Activated naive CD4-positive, alpha-beta T cell treated with anti-CD3 and anti-CD28 coated beads, Interleukin-2, amount 10 ng/mL, durations not matched to agents 7 days and 5 days (primary cell): ENCODE measurements at regions not wholly inside any gene's neighbourhood (a gene's known extent, or its start where the extent isn't known, plus 50 kb on each side); places are given as distances from the start of the nearest gene placed in this dataset.
"Not testable (repeated sequence)": the region's sequence is repeated elsewhere in the genome, so short reads cannot be mapped to it uniquely, and the experiment has no call there.

Experiments
- CTCF ChIA-PET: fragments of 350-600 bp; sonication (Branson Sonifier 250); formaldehyde crosslinking; loops from one replicate; lab custom pipeline; 2021; ENCODE audit warnings: antibody characterized with exemption; lab: Charles Lee
- DNase-seq: peaks from one replicate; pipeline ENCODE4 v3.0.0-alpha.2; 2020
- H3K27ac Mint-ChIP-seq: one replicate; pipeline ENCODE4 v1.8.0; 2021; ENCODE audit warnings: mild to moderate bottlenecking, moderate library complexity, mixed read lengths
- H3K27me3 Mint-ChIP-seq: one replicate; pipeline ENCODE4 v1.8.0; 2021; ENCODE audit warnings: mild to moderate bottlenecking, mixed read lengths
- H3K36me3 Mint-ChIP-seq: one replicate; pipeline ENCODE4 v1.8.0; 2021; ENCODE audit warnings: mixed read lengths
- H3K4me1 Mint-ChIP-seq: one replicate; pipeline ENCODE4 v1.8.0; 2021; ENCODE audit warnings: mixed read lengths
- H3K4me3 Mint-ChIP-seq: one replicate; pipeline ENCODE4 v1.8.0; 2021; ENCODE audit warnings: mild to moderate bottlenecking, moderate library complexity, mixed read lengths
- H3K9me3 Mint-ChIP-seq: one replicate; pipeline ENCODE4 v1.8.0; 2021; ENCODE audit warnings: mixed read lengths

DNA sequence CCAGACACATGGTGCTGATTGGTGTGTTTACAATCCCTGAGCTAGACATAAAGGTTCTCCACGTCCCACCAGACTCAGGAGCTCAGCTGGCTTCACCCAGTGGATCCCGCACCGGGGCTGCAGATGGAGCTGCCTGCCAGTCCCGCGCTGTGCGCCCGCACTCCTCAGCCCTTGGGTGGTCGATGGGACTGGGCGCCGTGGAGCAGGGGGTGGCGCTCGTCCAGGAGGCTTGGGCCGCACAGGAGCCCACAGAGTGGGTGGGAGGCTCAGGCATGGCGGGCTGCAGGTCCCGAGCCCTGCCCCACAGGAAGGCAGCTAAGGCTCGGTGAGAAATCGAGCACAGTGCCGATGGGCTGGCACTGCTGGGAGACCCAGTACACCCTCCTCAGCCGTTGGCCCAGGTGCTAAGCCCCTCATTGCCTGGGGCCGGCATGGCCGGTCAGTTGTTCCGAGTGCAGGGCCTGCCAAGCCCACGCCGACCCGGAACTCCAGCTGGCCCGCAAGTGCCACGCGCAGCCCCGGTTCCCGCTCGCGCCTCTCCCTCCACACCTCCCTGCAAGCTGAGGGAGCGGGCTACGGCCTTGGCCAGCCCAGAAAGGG, 76.8 kb upstream of the ZNF98 start:
- H3K36me3 Mint-ChIP-seq, H3K4me3 Mint-ChIP-seq, H3K27me3 Mint-ChIP-seq, H3K27ac Mint-ChIP-seq, CTCF ChIA-PET, H3K4me1 Mint-ChIP-seq, DNase-seq: not testable (repeated sequence)
- H3K9me3 Mint-ChIP-seq, result peaks cover 70% of the 10 kb centered on the region

DNA sequence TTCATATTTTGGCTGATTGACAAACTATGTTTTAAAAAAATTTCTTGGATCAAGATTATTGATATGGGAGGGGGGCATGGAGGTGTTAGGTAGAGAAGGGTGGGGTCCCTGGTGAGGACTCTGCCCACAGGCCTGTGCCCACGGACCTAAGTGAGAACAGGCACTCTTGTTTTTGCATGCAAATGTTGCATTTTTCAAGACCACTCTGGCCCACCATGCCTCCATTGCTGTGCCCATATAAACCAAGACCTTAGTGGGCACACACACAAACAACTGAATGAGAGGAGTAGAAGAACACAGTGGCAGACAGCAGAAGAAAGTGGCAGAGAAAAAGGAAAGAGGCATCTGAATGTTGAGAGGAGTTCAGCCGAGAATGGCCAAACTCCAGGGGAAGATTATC, 69.6 kb upstream of the ZNF98 start:
- H3K9me3 Mint-ChIP-seq, result peaks cover 56% of the 10 kb centered on the region
- no peak overlapping the region for H3K4me3 Mint-ChIP-seq
- no peak for DNase-seq
- H3K27me3 Mint-ChIP-seq, result no peaks in the 10 kb centered on the region
- H3K27ac Mint-ChIP-seq, result no peak overlapping the region
- CTCF ChIA-PET, result no interaction called here
- no peaks in the 10 kb centered on the region for H3K36me3 Mint-ChIP-seq
- no peaks in the 10 kb centered on the region for H3K4me1 Mint-ChIP-seq

- H3K27ac Mint-ChIP-seq, result not testable (repeated sequence)
These were observed 61.4 kb upstream of the ZNF98 start for GRCh38 chr19:22483514-22483913.

GRCh38 chr19:22472180-22472637, 50.1 kb upstream of the ZNF98 start:
- Mint-ChIP-seq H3K27me3 (no peaks in the 10 kb centered on the region), H3K4me3 (no peak overlapping the region), H3K36me3 (peaks cover 5% of the 10 kb centered on the region), H3K27ac (no peak overlapping the region), H3K4me1 (no peaks in the 10 kb centered on the region), H3K9me3 (peaks cover 56% of the 10 kb centered on the region)
- CTCF ChIA-PET, result no interaction called here
- no peak for DNase-seq

More at GRCh38 chr19:22483514-22483913, 61.4 kb upstream of the ZNF98 start:
- H3K36me3 Mint-ChIP-seq, H3K4me1 Mint-ChIP-seq, H3K27me3 Mint-ChIP-seq, DNase-seq, H3K4me3 Mint-ChIP-seq, CTCF ChIA-PET: not testable (repeated sequence)
- H3K9me3 Mint-ChIP-seq, result peaks cover 43% of the 10 kb centered on the region
